ENCODE measurements at regions not wholly inside any gene's neighbourhood (a gene's known extent, or its start where the extent isn't known, plus 50 kb on each side); places are given as distances from the start of the nearest gene placed in this dataset.

GRCh38 chr13:111064661-111065060 lies 50.4 kb upstream of the ARHGEF7 start:
- ChIA-PET CTCF (no interaction called here), POLR2A (no interaction called here)
- no peak for TF ChIP-seq CTCF (IDR thresholded peaks at IDR 0.05; ENCODE audit: insufficient read depth in 1 of 2, low read depth in 1 of 2, low read length in 1 of 2, severe bottlenecking in 1 of 2, unreplicated experiment in 1 of 2)
- no peak overlapping the region for H3K4me3 Mint-ChIP-seq (ENCODE audit: unreplicated experiment)
- H3K4me3 ChIP-seq (ENCODE audit: low read depth, low read length), result no peak overlapping the region
- no peaks in the 10 kb centered on the region for H3K4me1 ChIP-seq
- H3K36me3 ChIP-seq (ENCODE audit: control insufficient read depth, insufficient read depth, low read length), result no peaks in the 10 kb centered on the region
- no peaks in the 10 kb centered on the region for H3K4me1 Mint-ChIP-seq (ENCODE audit: low read depth, unreplicated experiment)
- intact Hi-C loops (cut with micrococcal nuclease; ENCODE audit: unreplicated experiment), result loop anchor here (5.0 kb wide), 1 partner anchor 88 kb away; no protein-coding TSS in a partner anchor
- no peaks in the 10 kb centered on the region; the same call in 1 of the 2 replicates for H3K9me3 ChIP-seq
- no peak for DNase-seq
- peaks cover 2% of the 10 kb centered on the region for H3K27me3 Mint-ChIP-seq (ENCODE audit: insufficient read depth, unreplicated experiment)
- no peak overlapping the region for H3K27ac Mint-ChIP-seq (ENCODE audit: unreplicated experiment)
- no TSS peak for BruUV-seq (replicated peaks)
- no peaks in the 10 kb centered on the region for H3K27me3 ChIP-seq (replicated peaks; ENCODE audit: control insufficient read depth, insufficient read depth, low read length)
- peaks cover 1% of the 10 kb centered on the region for H3K9me3 Mint-ChIP-seq (ENCODE audit: unreplicated experiment)
- no peaks in the 10 kb centered on the region for H3K36me3 Mint-ChIP-seq (ENCODE audit: insufficient read depth, unreplicated experiment)

GRCh38 chr13:111062966-111063365 lies 52.1 kb upstream of the ARHGEF7 start:
- Mint-ChIP-seq H3K36me3 (ENCODE audit: insufficient read depth, unreplicated experiment) (no peaks in the 10 kb centered on the region), H3K27me3 (ENCODE audit: insufficient read depth, unreplicated experiment) (peaks cover 7% of the 10 kb centered on the region), H3K27ac (ENCODE audit: unreplicated experiment) (no peak overlapping the region), H3K4me1 (ENCODE audit: low read depth, unreplicated experiment) (no peaks in the 10 kb centered on the region), H3K4me3 (ENCODE audit: unreplicated experiment) (no peak overlapping the region), H3K9me3 (ENCODE audit: unreplicated experiment) (no peaks in the 10 kb centered on the region)
- H3K36me3 ChIP-seq (ENCODE audit: control insufficient read depth, insufficient read depth, low read length), result no peaks in the 10 kb centered on the region
- no peak for DNase-seq
- no peaks in the 10 kb centered on the region for H3K4me1 ChIP-seq
- no peak overlapping the region for H3K4me3 ChIP-seq (ENCODE audit: low read depth, low read length)
- ChIA-PET POLR2A (no interaction called here), CTCF (no interaction called here)
- intact Hi-C loops (cut with micrococcal nuclease; ENCODE audit: unreplicated experiment), result no loop called here
- TF ChIP-seq CTCF (IDR thresholded peaks at IDR 0.05; ENCODE audit: insufficient read depth in 1 of 2, low read depth in 1 of 2, low read length in 1 of 2, severe bottlenecking in 1 of 2, unreplicated experiment in 1 of 2), result no peak
- H3K27me3 ChIP-seq (replicated peaks; ENCODE audit: control insufficient read depth, insufficient read depth, low read length), result no peaks in the 10 kb centered on the region
- BruUV-seq (replicated peaks), result no TSS peak
- no peaks in the 10 kb centered on the region; the same call in 1 of the 2 replicates for H3K9me3 ChIP-seq

- Histone ChIP-seq H3K27me3 (replicated peaks; ENCODE audit: control insufficient read depth, insufficient read depth, low read length) (no peaks in the 10 kb centered on the region), H3K4me1 (no peaks in the 10 kb centered on the region), H3K9me3 (no peaks in the 10 kb centered on the region; the same call in 1 of the 2 replicates), H3K36me3 (ENCODE audit: control insufficient read depth, insufficient read depth, low read length) (no peaks in the 10 kb centered on the region), H3K4me3 (ENCODE audit: low read depth, low read length) (no peak overlapping the region)
- ChIA-PET POLR2A (no interaction called here), CTCF (no interaction called here)
- Mint-ChIP-seq H3K36me3 (ENCODE audit: insufficient read depth, unreplicated experiment) (no peaks in the 10 kb centered on the region), H3K27me3 (ENCODE audit: insufficient read depth, unreplicated experiment) (peaks cover 7% of the 10 kb centered on the region), H3K9me3 (ENCODE audit: unreplicated experiment) (no peaks in the 10 kb centered on the region), H3K27ac (ENCODE audit: unreplicated experiment) (no peak overlapping the region), H3K4me3 (ENCODE audit: unreplicated experiment) (no peak overlapping the region), H3K4me1 (ENCODE audit: low read depth, unreplicated experiment) (no peaks in the 10 kb centered on the region)
- no peak for DNase-seq
- intact Hi-C loops (cut with micrococcal nuclease; ENCODE audit: unreplicated experiment), result no loop called here
- no TSS peak for BruUV-seq (replicated peaks)
- TF ChIP-seq CTCF (IDR thresholded peaks at IDR 0.05; ENCODE audit: insufficient read depth in 1 of 2, low read depth in 1 of 2, low read length in 1 of 2, severe bottlenecking in 1 of 2, unreplicated experiment in 1 of 2), result no peak
These were observed 52.8 kb upstream of the ARHGEF7 start for GRCh38 chr13:111062305-111062704.

Measured in Caco-2 (cell line).